Fibroblast of lung (primary cell): ENCODE measurements at regions not wholly inside any gene's neighbourhood (a gene's known extent, or its start where the extent isn't known, plus 50 kb on each side); places are given as distances from the start of the nearest gene placed in this dataset.

ENCODE experiments used
- DNase-seq, 2 donors: peaks; one replicate each; pipeline versions ENCODE4 v3.0.0 to v3.0.0-alpha.2; 2010; ENCODE audit warnings: low read depth in 2 of 2
- H2AFZ ChIP-seq: 2 replicates; pipeline ENCODE4 v1.5.1; 2012; ENCODE audit warnings: low read length, control low read depth, inconsistent platforms
- H3K27ac ChIP-seq: 2 replicates; pipeline ENCODE4 v1.5.1; 2011; ENCODE audit warnings: low read length, control low read depth; ENCODE audit not compliant: insufficient read depth
- H3K27me3 ChIP-seq: 2 replicates; pipeline ENCODE4 v1.5.1; 2011; ENCODE audit warnings: mild to moderate bottlenecking, low read length; ENCODE audit not compliant: control insufficient read depth, insufficient read depth
- H3K36me3 ChIP-seq: 2 replicates; pipeline ENCODE4 v1.5.1; 2011; ENCODE audit warnings: low read length; ENCODE audit not compliant: control insufficient read depth, insufficient read depth
- H3K4me1 ChIP-seq: 2 replicates; pipeline ENCODE4 v1.5.1; 2011; ENCODE audit warnings: low read length; ENCODE audit not compliant: control insufficient read depth, insufficient read depth; ENCODE audit errors: extremely low read depth
- H3K4me2 ChIP-seq: 2 replicates; pipeline ENCODE4 v1.5.1; 2011; ENCODE audit warnings: low read length, control low read depth; ENCODE audit not compliant: insufficient read depth; ENCODE audit errors: extremely low read depth
- H3K4me3 ChIP-seq, 4 experiments: fragments of 200-600 bp in 1 of 4; sonication (generic) in 1 of 4; replicated peaks in 1 of 4; 2 replicates each; pipeline ENCODE4 v1.5.1; 2011 to 2016; ENCODE audit warnings: low read length in 4 of 4, low read depth in 3 of 4, mild to moderate bottlenecking in 3 of 4, control low read depth in 2 of 4, inconsistent platforms in 1 of 4, mixed read lengths in 1 of 4; ENCODE audit not compliant: insufficient read depth in 1 of 4; ENCODE audit errors: control extremely low read depth in 1 of 4
- H3K79me2 ChIP-seq: 2 replicates; pipeline ENCODE4 v1.5.1; 2012; ENCODE audit warnings: mild to moderate bottlenecking, low read length, inconsistent platforms; ENCODE audit not compliant: control insufficient read depth, insufficient read depth
- H3K9ac ChIP-seq: 2 replicates; pipeline ENCODE4 v1.5.1; 2011; ENCODE audit warnings: mild to moderate bottlenecking, low read length, control low read depth; ENCODE audit not compliant: insufficient read depth
- H3K9me3 ChIP-seq: 2 replicates; pipeline ENCODE4 v1.5.1; 2012; ENCODE audit warnings: low read depth, low read length; ENCODE audit not compliant: control insufficient read depth, insufficient read depth
- H4K20me1 ChIP-seq: 2 replicates; pipeline ENCODE4 v1.5.1; 2011; ENCODE audit warnings: low read length; ENCODE audit not compliant: control insufficient read depth, insufficient read depth; ENCODE audit errors: extremely low read depth
- EZH2 ChIP-seq: IDR thresholded peaks from 2 replicates; pipeline ENCODE4 v1.5.1; 2012; ENCODE audit warnings: low read length, control low read depth, mild to moderate bottlenecking; ENCODE audit errors: missing control alignments
- TF ChIP-seq, protein P1 (sequence below), 2 donors: IDR thresholded peaks in 1 of 2; conservative IDR thresholded peaks in 1 of 2; 1 replicate in 1 of 2; 2 replicates in 1 of 2; pipeline ENCODE4 v1.5.1; 2011 to 2012; ENCODE audit warnings: low read length in 2 of 2, control low read depth in 1 of 2, inconsistent platforms in 1 of 2, low read depth in 1 of 2, mild to moderate bottlenecking in 1 of 2

DNA sequence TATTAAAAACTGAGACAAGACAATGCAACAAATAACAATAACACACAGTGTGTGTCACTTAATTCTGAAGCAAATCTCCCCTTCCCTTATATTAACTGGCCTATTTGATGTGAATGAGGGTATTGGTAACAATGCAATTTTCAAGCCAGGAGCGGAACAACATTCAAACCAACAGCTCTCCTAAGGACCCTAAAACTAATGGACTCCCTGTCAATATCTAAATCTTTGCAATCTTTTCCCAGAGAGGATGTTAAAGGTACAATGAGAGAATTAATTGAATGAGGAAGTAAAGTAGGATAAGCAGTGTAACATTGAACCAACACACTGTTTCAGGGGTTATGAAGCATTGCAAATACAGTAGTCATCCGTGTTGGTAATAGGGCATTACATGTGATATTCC lies 311.7 kb downstream of the HTR1A start:
- Histone ChIP-seq H3K79me2 (no peaks in the 10 kb centered on the region), H3K4me1 (no peaks in the 10 kb centered on the region), H2AFZ (no peak overlapping the region), H3K27ac (no peak overlapping the region), H3K4me2 (no peak overlapping the region), H3K27me3 (no peaks in the 10 kb centered on the region), H4K20me1 (no peaks in the 10 kb centered on the region), H3K4me3 (no peak overlapping the region), H3K36me3 (no peaks in the 10 kb centered on the region), H3K9me3 (no peaks in the 10 kb centered on the region), H3K9ac (no peak overlapping the region)
- DNase-seq: no peak
- TF ChIP-seq, protein P1, sequence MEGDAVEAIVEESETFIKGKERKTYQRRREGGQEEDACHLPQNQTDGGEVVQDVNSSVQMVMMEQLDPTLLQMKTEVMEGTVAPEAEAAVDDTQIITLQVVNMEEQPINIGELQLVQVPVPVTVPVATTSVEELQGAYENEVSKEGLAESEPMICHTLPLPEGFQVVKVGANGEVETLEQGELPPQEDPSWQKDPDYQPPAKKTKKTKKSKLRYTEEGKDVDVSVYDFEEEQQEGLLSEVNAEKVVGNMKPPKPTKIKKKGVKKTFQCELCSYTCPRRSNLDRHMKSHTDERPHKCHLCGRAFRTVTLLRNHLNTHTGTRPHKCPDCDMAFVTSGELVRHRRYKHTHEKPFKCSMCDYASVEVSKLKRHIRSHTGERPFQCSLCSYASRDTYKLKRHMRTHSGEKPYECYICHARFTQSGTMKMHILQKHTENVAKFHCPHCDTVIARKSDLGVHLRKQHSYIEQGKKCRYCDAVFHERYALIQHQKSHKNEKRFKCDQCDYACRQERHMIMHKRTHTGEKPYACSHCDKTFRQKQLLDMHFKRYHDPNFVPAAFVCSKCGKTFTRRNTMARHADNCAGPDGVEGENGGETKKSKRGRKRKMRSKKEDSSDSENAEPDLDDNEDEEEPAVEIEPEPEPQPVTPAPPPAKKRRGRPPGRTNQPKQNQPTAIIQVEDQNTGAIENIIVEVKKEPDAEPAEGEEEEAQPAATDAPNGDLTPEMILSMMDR (conservative IDR thresholded peaks at IDR 0.05 in 1 of 2, IDR thresholded peaks at IDR 0.05 in 1 of 2; ENCODE audit: low read depth in 1 of 2, low read length in 2 of 2): no peak

DNA sequence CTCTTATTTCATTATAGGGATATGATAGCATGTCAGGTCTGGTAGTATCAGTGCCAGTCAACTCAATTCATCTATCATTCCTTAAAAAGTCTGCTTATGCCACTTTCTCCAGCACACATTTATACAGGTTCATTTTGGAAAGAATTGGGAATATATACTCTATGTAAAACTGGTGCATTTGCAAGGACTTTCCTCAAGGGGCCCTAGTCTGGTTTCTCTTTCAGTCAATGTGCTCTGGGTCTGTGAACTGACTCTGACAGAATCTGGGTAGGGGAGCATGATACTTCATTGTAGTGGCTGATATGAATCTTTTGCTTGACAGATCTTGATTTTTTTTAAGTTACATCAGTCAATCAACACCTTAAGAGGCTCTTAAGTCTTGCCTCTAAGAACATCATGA lies 313.9 kb downstream of the HTR1A start:
- no peak overlapping the region for H3K4me3 ChIP-seq
- no peak overlapping the region for H2AFZ ChIP-seq
- no peak for DNase-seq
- no peaks in the 10 kb centered on the region for H3K27me3 ChIP-seq
- no peak overlapping the region for H3K4me2 ChIP-seq
- H3K27ac ChIP-seq: no peak overlapping the region
- no peaks in the 10 kb centered on the region for H3K79me2 ChIP-seq
- H4K20me1 ChIP-seq: no peaks in the 10 kb centered on the region
- no peaks in the 10 kb centered on the region for H3K4me1 ChIP-seq
- H3K36me3 ChIP-seq: no peaks in the 10 kb centered on the region
- H3K9me3 ChIP-seq: no peaks in the 10 kb centered on the region
- H3K9ac ChIP-seq: no peak overlapping the region
- TF ChIP-seq, protein P1 (conservative IDR thresholded peaks at IDR 0.05 in 1 of 2, IDR thresholded peaks at IDR 0.05 in 1 of 2; ENCODE audit: low read depth in 1 of 2, low read length in 2 of 2): no peak
- no peak for TF ChIP-seq EZH2

DNA sequence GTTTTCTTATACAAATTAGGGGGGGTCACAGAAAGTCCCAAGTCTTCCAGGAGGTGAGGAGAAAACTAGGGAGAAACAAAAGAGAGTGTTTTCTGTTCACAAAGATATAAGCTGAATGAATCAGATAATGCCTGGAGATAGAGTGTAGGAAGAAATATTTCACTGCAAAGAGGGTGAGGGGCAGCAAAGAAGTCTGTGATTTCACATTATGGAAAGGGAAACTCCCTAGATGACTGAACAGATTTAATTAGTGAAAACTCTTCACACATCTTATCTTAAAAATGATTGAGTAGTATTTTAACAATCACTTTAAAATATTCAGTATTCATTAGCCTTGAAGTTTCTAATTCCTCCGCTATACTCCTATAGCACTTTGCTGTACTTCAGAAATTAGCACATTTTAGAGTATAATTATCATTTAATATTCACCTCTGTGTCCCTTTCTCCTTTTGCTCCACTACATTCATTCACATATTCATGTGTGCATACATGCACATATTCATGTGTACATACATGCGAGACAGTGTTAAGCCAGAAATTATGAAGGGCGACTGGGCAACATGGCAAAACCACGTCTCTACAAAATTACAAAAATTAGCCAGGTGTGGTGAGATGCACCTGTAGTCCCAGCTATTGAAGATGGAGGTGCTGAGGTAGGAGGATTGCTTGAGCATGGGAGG lies 332.2 kb downstream of the HTR1A start:
- Histone ChIP-seq H3K79me2 (no peaks in the 10 kb centered on the region), H3K4me1 (no peaks in the 10 kb centered on the region), H3K9ac (no peak overlapping the region), H3K4me3 (no peak overlapping the region), H2AFZ (no peak overlapping the region), H3K27ac (no peak overlapping the region), H3K27me3 (no peaks in the 10 kb centered on the region), H3K9me3 (no peaks in the 10 kb centered on the region), H4K20me1 (no peaks in the 10 kb centered on the region), H3K4me2 (no peak overlapping the region), H3K36me3 (no peaks in the 10 kb centered on the region)
- no peak for TF ChIP-seq EZH2
- TF ChIP-seq, protein P1 (conservative IDR thresholded peaks at IDR 0.05 in 1 of 2, IDR thresholded peaks at IDR 0.05 in 1 of 2; ENCODE audit: low read depth in 1 of 2, low read length in 2 of 2): no peak
- DNase-seq: no peak
